ENCODE measurements at regions not wholly inside any gene's neighbourhood (a gene's known extent, or its start where the extent isn't known, plus 50 kb on each side); places are given as distances from the start of the nearest gene placed in this dataset.

- ChIA-PET POLR2A (no interaction called here), CTCF (no interaction called here)
- no peak for TF ChIP-seq CTCF (IDR thresholded peaks at IDR 0.05; ENCODE audit: control extremely low read depth, extremely low read depth, low read depth, missing control alignments)
- DNase-seq (ENCODE audit: extremely low spot score) = no peak
Measured at GRCh38 chrX:23248187-23248586, 86.5 kb upstream of the PTCHD1 start.

- DNase-seq (ENCODE audit: extremely low spot score) = no peak
- TF ChIP-seq CTCF (IDR thresholded peaks at IDR 0.05; ENCODE audit: control extremely low read depth, extremely low read depth, low read depth, missing control alignments) = no peak
- CTCF ChIA-PET = no interaction called here
- POLR2A ChIA-PET = no interaction called here
Measured at GRCh38 chrX:23251043-23251442, 83.6 kb upstream of the PTCHD1 start.

GRCh38 chrX:23263892-23264291 is 70.8 kb upstream of the PTCHD1 start:
- no peak for TF ChIP-seq CTCF (IDR thresholded peaks at IDR 0.05; ENCODE audit: control extremely low read depth, extremely low read depth, low read depth, missing control alignments)
- ChIA-PET CTCF (no interaction called here), POLR2A (no interaction called here)
- DNase-seq (ENCODE audit: extremely low spot score) = no peak

- no peak for TF ChIP-seq CTCF (IDR thresholded peaks at IDR 0.05; ENCODE audit: control extremely low read depth, extremely low read depth, low read depth, missing control alignments)
- POLR2A ChIA-PET = no interaction called here
- DNase-seq (ENCODE audit: extremely low spot score) = no peak
- CTCF ChIA-PET = no interaction called here
Measured at GRCh38 chrX:23269923-23270322, 64.7 kb upstream of the PTCHD1 start.

GRCh38 chrX:23271026-23271425 is 63.6 kb upstream of the PTCHD1 start:
- ChIA-PET CTCF (no interaction called here), POLR2A (no interaction called here)
- no peak for DNase-seq (ENCODE audit: extremely low spot score)
- TF ChIP-seq CTCF (IDR thresholded peaks at IDR 0.05; ENCODE audit: control extremely low read depth, extremely low read depth, low read depth, missing control alignments) = no peak

GRCh38 chrX:23276475-23276874 is 58.2 kb upstream of the PTCHD1 start:
- ChIA-PET CTCF (no interaction called here), POLR2A (no interaction called here)
- TF ChIP-seq CTCF (IDR thresholded peaks at IDR 0.05; ENCODE audit: control extremely low read depth, extremely low read depth, low read depth, missing control alignments) = no peak
- DNase-seq (ENCODE audit: extremely low spot score) = no peak
